ENCODE measurements at regions not wholly inside any gene's neighbourhood (a gene's known extent, or its start where the extent isn't known, plus 50 kb on each side); places are given as distances from the start of the nearest gene placed in this dataset.

- no peak for TF ChIP-seq SPI1 (IDR thresholded peaks at IDR 0.05; ENCODE audit: borderline replicate concordance, low read depth)
- TF ChIP-seq, protein P1, sequence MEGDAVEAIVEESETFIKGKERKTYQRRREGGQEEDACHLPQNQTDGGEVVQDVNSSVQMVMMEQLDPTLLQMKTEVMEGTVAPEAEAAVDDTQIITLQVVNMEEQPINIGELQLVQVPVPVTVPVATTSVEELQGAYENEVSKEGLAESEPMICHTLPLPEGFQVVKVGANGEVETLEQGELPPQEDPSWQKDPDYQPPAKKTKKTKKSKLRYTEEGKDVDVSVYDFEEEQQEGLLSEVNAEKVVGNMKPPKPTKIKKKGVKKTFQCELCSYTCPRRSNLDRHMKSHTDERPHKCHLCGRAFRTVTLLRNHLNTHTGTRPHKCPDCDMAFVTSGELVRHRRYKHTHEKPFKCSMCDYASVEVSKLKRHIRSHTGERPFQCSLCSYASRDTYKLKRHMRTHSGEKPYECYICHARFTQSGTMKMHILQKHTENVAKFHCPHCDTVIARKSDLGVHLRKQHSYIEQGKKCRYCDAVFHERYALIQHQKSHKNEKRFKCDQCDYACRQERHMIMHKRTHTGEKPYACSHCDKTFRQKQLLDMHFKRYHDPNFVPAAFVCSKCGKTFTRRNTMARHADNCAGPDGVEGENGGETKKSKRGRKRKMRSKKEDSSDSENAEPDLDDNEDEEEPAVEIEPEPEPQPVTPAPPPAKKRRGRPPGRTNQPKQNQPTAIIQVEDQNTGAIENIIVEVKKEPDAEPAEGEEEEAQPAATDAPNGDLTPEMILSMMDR (IDR thresholded peaks at IDR 0.05; ENCODE audit: insufficient read depth, low read length): no peak
These were observed 191.1 kb downstream of the PTPRC start for GRCh38 chr1:198829944-198830343.

Data from HL-60 (cell line).